Stimulated activated CD4-positive, alpha-beta T cell treated with anti-CD3 and anti-CD28 coated beads, Interleukin-1b, Interleukin-23, amount 100 ng/mL, for 48 hours (primary cell): ENCODE measurements at regions not wholly inside any gene's neighbourhood (a gene's known extent, or its start where the extent isn't known, plus 50 kb on each side); places are given as distances from the start of the nearest gene placed in this dataset.
A peak's percentile ranks its signal among the peaks of the same experiment; 100 is the strongest.

Experiments
- DNase-seq: peaks from one replicate; pipeline ENCODE4 v3.0.0-alpha.2; 2020

GRCh38 chrX:140848800-140849199 is 139.2 kb downstream of the LINC00632 start:
- no peak for DNase-seq

DNA sequence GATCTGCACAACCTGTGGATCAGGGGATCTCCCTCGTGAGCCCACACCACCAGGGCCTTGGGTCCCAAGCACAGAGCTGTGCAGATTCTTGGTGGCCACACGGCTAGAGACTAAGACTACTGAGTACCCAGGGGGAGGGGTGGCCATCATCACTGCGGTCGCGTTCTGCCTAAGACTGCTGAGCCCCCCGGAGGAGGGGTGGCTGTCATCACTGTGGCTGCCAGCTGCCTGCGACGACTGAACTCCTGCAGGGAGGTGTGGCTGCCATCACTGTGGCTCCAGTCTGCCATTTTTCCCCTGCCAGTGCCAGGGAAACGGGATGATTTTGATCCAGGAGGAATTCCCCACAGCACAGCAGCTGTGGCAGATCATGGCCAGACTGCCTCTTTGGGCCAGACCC is 141.7 kb upstream of the SPANXB1 start:
- DNase-seq: no peak

DNA sequence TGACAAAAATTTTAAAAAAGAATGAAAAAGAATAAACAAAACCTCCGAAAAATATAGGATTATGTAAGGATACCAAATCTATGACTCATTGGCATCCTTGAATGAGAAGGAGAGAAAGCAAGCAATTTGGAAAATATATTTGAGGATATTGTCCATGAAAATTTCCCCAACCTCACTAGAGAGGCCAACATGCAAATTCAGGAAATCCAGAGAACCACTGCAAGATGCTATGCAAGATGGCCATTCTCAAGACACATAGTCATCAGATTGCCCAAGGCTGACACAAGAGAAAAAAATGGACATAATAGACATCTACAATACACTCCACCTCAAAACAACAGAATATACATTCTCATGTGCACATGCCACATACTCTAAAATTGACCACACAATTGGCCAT is 135.9 kb upstream of the SPANXB1 start:
- no peak for DNase-seq

GRCh38 chrX:140912606-140913005 is 89.8 kb upstream of the SPANXB1 start:
- DNase-seq: no peak

DNA sequence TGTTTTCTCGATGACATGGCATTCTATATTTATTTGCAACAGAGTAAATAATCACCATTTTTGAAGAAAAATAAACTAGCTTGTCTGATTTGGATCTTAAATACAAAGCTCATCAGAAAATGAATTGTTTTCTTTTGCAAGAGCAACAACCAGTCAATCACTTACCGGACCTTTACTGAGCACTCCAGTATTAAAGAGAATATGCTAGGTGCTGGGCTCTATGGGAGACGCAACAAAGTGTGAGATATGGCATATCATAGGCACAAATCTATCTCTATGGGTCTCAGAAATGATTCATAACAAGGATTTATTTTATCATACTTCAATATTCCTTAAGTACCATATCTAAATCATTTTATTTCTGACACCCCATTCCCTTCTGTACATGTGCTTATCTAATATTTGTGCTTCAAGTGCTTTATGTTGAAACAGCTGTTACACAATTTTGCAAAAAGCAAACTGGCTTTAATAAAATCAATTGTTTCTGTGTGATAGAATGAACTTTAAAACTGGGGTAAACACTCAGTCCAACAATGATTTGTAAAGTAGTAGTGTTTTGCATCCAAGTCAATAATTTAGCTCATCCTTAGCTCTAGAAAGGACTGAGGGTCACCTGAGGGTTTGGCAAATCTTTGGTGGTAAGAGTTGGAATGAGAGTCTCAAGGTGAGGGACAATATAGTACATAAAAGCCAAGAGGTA is 88.4 kb upstream of the SPANXB1 start:
- DNase-seq: no peak

- DNase-seq: no peak
These were observed 85.5 kb upstream of the SPANXB1 start for GRCh38 chrX:140916872-140917271.

DNA sequence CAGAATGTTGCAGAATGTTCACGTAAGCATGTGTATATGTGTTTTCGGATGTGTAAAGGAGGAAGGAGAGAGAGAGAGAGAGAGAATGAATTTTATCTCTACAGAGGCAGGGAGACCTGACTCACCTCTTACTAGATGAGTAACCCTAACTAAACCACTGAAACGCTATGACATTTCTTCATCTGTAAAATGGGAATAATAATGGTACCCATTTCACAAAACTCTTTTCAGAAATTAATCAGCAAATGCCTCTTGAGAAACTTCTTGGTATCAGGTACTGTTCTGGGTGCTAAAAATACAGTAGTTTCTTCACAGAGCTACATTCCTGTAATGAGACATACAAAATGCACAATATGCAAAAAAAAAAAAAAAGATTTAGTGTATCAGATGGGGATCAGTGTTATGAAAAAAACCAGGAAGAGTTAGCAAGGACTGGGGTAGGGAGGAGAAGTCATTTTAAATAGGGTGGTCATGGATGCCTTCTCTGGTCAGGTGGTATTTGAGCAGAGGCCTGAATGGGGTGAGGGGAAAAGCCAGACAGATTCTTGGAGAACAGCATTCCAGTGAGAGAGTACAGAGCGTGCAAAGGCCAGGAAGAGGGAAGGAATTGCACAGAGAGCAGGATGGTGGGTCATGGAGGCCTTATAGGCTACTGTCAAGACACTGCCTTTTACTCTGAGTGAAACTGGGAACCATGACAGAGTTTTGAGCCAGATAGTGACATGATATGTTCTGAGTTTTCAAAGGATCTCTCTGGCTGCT is 84.9 kb upstream of the SPANXB1 start:
- DNase-seq: no peak

DNA sequence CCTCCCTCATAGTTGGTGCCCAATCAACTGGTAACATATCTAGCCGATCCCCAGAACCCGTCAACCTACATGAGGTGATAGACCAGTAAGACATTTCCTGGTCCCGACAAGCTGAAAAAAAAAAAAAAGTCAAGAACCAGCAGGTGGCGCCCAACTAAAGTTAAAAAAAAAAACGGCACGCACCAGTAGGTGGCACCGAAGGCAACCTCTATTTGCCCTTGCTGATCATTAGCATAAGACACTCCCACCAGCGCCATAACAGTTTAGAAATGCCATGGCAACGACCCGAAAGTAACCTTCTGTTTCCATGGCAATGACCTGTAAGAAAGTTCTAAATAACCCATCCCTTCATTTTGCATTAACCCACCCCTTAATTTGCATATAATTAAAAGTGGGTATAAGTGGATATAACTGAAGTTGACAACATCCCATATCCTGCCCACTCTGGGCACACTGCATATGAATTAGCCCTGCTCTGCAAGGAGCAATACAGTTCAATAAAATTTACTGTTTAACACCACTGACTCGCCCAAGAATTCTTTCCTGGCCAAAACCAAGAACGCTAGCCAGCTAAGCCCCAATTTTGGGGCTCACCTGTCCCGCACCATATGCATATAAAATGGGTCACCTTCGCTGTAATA is 83.9 kb upstream of the SPANXB1 start:
- peak; percentile 32 for DNase-seq

DNA sequence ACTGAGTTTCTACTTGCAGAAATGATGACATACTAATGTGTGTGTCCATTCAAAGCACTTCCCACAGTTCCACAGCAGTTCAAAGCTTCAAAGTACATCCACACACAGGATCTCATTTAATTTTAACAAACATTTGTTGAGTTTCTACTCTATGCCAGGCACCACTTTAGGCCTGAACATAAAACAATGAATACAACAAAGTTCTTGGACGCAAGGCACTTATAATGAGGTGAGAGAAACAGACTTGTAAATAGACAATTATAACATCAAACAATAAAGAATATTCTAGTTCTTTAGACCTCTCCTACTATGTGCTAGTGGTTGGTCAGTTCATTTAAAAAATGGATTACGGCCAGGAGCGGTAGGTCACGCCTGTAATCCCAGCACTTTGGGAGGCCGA is 82.0 kb upstream of the SPANXB1 start:
- no peak for DNase-seq

DNA sequence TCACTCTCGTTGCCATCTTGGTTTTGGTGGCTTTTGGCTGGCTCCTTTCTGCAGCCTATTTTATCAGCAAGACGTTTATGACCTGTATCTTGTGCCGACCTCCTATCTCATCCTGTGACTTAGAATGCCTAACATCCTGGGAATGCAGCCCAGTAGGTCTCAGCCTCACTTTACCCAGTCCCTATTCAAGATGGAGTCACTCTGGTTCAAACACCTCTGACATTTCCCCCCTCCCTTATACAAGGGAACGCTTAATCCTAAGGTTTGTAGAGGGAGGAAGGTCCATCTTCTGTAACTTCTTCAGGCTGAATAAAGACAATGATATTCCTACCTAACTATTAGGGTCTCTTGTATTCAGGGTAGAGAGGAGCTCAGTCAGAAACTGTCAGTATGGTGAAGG is 79.3 kb upstream of the SPANXB1 start:
- no peak for DNase-seq

DNA sequence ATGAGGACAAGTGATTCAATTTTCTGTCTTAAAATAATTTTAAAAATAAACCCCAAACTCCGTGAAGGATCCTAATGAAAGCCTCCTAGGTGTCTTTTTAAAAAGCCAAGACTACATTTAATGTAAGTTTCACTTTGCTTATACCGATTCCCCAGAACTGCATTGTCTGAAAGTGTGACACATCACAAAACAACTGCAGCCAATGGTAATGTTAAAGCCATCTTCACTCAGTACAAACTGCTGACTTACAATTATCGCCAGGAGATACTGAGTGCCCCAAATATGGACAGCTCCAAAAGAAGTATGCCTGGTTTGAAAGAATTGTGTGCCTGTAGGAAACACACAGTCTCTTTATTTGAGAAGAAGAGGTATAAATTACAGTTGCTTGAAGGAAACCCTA is 73.7 kb upstream of the SPANXB1 start:
- no peak for DNase-seq

DNA sequence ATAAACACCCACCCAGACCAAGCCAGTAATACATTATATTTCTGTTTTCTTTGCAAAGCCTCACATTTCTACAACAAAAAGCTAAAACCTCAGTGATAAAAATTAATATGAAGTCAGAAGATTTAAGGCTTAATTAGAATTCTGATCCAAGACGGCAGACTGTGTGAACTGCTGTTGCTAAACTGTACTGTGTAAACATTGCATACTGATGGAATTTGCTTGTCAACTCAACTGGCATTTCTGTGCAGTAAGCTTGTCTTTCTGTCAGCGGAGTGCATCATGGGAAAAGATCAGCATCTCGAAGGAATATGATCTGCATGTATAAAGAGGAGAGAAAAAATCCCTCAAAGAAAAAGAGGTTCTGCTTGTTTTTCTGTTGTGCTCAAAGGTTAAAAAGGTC is 69.4 kb upstream of the SPANXB1 start:
- no peak for DNase-seq

- DNase-seq: no peak
These were observed 68.3 kb upstream of the SPANXB1 start for GRCh38 chrX:140933874-140934655.

- DNase-seq: no peak
These were observed 58.9 kb upstream of the SPANXB1 start for GRCh38 chrX:140943513-140943912.

DNA sequence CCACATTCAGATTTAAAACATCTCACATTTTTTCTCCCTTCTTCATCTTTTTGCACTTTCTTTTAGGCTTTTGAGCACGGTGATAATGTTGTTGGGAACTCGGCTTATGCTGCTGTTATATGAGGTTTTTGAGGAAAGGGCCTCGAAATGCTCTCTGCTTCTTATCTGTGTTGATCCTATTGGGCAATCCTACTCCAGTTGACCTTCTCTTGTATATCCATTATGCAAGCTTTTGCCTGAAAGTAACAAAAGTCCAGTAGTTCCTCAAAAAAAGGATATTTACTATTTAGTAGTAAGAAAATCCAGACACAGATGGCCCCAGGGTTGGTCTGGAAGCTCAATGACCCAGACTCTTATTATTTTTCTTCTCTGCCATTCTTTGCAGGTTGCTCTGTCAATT is 57.7 kb upstream of the SPANXB1 start:
- no peak for DNase-seq

GRCh38 chrX:140948827-140949226 is 53.6 kb upstream of the SPANXB1 start:
- DNase-seq: no peak

GRCh38 chrX:140949233-140949632 is 53.2 kb upstream of the SPANXB1 start:
- no peak for DNase-seq
